ENCODE measurements at regions not wholly inside any gene's neighbourhood (a gene's known extent, or its start where the extent isn't known, plus 50 kb on each side); places are given as distances from the start of the nearest gene placed in this dataset.

GRCh38 chr18:38033282-38033681, 467.7 kb upstream of the CELF4 start:
- TF ChIP-seq CTCF (IDR thresholded peaks at IDR 0.05): no peak
- TF ChIP-seq POLR2A (IDR thresholded peaks at IDR 0.05): no peak
